Panc1 (cell line): ENCODE measurements at regions not wholly inside any gene's neighbourhood (a gene's known extent, or its start where the extent isn't known, plus 50 kb on each side); places are given as distances from the start of the nearest gene placed in this dataset.

Source experiments
- ATAC-seq: fragments of 200-7000 bp; cut with Tn5 transposase; 2 replicates; pipeline ENCODE4 v1.9.1; 2020; ENCODE audit warnings: mild to moderate bottlenecking, moderate library complexity
- BruUV-seq: library from RNA; stranded (reverse); fragments of 400-500 nt; replicated peaks from 2 replicates; lab custom pipeline; 2021; lab: Mats Ljungman, UMichigan
- CTCF ChIA-PET: fragments of 300-600 bp; sonication (Branson Sonifier 250); formaldehyde crosslinking; loops from one replicate; lab custom pipeline; 2022; ENCODE audit warnings: antibody characterized with exemption; lab: Charles Lee
- POLR2A ChIA-PET: fragments of 300-600 bp; sonication (Branson Sonifier 250); formaldehyde crosslinking; loops from one replicate; lab custom pipeline; 2022; ENCODE audit warnings: antibody characterized with exemption; lab: Charles Lee
- DNase-seq: peaks from one replicate; pipeline ENCODE4 v3.0.0-alpha.2; 2010; ENCODE audit warnings: low read depth, low spot score
- H3K27ac ChIP-seq: 2 replicates; pipeline ENCODE4 v1.5.1; 2011; ENCODE audit warnings: mild to moderate bottlenecking, low read length, inconsistent platforms
- H3K27me3 ChIP-seq: fragments of 200-500 bp; sonication (Bioruptor generic); 2 replicates; pipeline ENCODE4 v1.6.0; 2014; ENCODE audit warnings: low read length, inconsistent platforms; ENCODE audit not compliant: control insufficient read depth, insufficient read depth
- H3K36me3 ChIP-seq: fragments of 200-500 bp; sonication (Bioruptor generic); 2 replicates; pipeline ENCODE4 v1.5.1; 2014; ENCODE audit warnings: inconsistent platforms, mild to moderate bottlenecking, low read length, moderate library complexity; ENCODE audit not compliant: control insufficient read depth, insufficient read depth
- H3K4me1 ChIP-seq: 2 replicates; pipeline ENCODE4 v1.5.1; 2011; ENCODE audit warnings: inconsistent platforms, mild to moderate bottlenecking, low read length, moderate library complexity; ENCODE audit not compliant: control insufficient read depth, insufficient read depth
- H3K4me3 ChIP-seq, 2 experiments: 2 replicates each; pipeline ENCODE4 v1.5.1; 2011 to 2012; ENCODE audit warnings: low read depth in 2 of 2, low read length in 2 of 2, mild to moderate bottlenecking in 2 of 2, inconsistent platforms in 1 of 2, moderate library complexity in 1 of 2
- H3K9me3 ChIP-seq: fragments of 200-500 bp; sonication (Bioruptor generic); 2 replicates; pipeline ENCODE4 v1.5.1; 2014; ENCODE audit warnings: low read depth, mild to moderate bottlenecking, inconsistent platforms, low read length, moderate library complexity; ENCODE audit not compliant: control insufficient read depth, insufficient read depth
- POLR2AphosphoS5 ChIP-seq: IDR thresholded peaks from 2 replicates; pipeline ENCODE4 v1.6.1; 2012; ENCODE audit warnings: mild to moderate bottlenecking, low read depth, low read length, moderate library complexity
- REST ChIP-seq, 2 experiments: IDR thresholded peaks; 2 replicates each; pipeline ENCODE4 v1.6.1; 2011 to 2012; ENCODE audit warnings: low read depth in 2 of 2, control low read depth in 1 of 2, low read length in 1 of 2, mild to moderate bottlenecking in 1 of 2, moderate library complexity in 1 of 2; ENCODE audit not compliant: insufficient read depth in 1 of 2
- SIN3A ChIP-seq: IDR thresholded peaks from 2 replicates; pipeline ENCODE4 v1.6.1; 2012; ENCODE audit warnings: low read depth, mild to moderate bottlenecking, low read length, moderate library complexity, borderline replicate concordance; ENCODE audit not compliant: insufficient read depth
- TCF7L2 ChIP-seq: IDR thresholded peaks from 2 replicates; pipeline ENCODE4 v1.6.1; 2011; ENCODE audit warnings: mild to moderate bottlenecking, low read depth, low read length, inconsistent platforms
- in situ Hi-C: cut with HindIII; loops from 2 replicates; pipeline ENCODE4 v1.10.0; 2016; ENCODE audit warnings: low sequenced_read_pairs, low pct_unique_long_range_greater_than_20kb
- intact Hi-C: fragments of 100-400 bp; cut with micrococcal nuclease; formaldehyde crosslinking; loops from one replicate; pipeline ENCODE4 v1.10.0; 2022; ENCODE audit not compliant: unreplicated experiment
- TF ChIP-seq, protein P1 (sequence below): fragments of 450-650 bp; IDR thresholded peaks from 2 replicates; pipeline ENCODE4 v1.5.1; 2017; ENCODE audit warnings: mild to moderate bottlenecking

- no TSS peak for BruUV-seq
- ATAC-seq (no peak), DNase-seq (no peak)
- intact Hi-C loops: loop anchor here (5.0 to 10.0 kb wide), 2 partner anchors 192 to 281 kb away; no protein-coding TSS in a partner anchor
- in situ Hi-C loops: no loop called here
- no peak overlapping the region for H3K4me3 ChIP-seq
- peaks cover 27% of the 10 kb centered on the region for H3K4me1 ChIP-seq
- H3K27ac ChIP-seq: peak overlapping the region; percentile 89
- CTCF ChIA-PET: no interaction called here
- H3K36me3 ChIP-seq: no peaks in the 10 kb centered on the region
- H3K27me3 ChIP-seq: no peaks in the 10 kb centered on the region
- POLR2A ChIA-PET: interaction anchor here (0.7 kb wide), 1 partner anchor 94 kb away, joined by 3 read pairs; no protein-coding TSS in a partner anchor
- TF ChIP-seq POLR2AphosphoS5: no peak
- no peak for TF ChIP-seq REST (IDR thresholded peaks at IDR 0.05; ENCODE audit: insufficient read depth in 1 of 2, low read depth in 2 of 2, low read length in 1 of 2)
- TF ChIP-seq, protein P1, sequence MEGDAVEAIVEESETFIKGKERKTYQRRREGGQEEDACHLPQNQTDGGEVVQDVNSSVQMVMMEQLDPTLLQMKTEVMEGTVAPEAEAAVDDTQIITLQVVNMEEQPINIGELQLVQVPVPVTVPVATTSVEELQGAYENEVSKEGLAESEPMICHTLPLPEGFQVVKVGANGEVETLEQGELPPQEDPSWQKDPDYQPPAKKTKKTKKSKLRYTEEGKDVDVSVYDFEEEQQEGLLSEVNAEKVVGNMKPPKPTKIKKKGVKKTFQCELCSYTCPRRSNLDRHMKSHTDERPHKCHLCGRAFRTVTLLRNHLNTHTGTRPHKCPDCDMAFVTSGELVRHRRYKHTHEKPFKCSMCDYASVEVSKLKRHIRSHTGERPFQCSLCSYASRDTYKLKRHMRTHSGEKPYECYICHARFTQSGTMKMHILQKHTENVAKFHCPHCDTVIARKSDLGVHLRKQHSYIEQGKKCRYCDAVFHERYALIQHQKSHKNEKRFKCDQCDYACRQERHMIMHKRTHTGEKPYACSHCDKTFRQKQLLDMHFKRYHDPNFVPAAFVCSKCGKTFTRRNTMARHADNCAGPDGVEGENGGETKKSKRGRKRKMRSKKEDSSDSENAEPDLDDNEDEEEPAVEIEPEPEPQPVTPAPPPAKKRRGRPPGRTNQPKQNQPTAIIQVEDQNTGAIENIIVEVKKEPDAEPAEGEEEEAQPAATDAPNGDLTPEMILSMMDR: no peak
- no peaks in the 10 kb centered on the region for H3K9me3 ChIP-seq
These were observed 329.2 kb downstream of the DLEU7 start for GRCh38 chr13:50514249-50514648.

DNA sequence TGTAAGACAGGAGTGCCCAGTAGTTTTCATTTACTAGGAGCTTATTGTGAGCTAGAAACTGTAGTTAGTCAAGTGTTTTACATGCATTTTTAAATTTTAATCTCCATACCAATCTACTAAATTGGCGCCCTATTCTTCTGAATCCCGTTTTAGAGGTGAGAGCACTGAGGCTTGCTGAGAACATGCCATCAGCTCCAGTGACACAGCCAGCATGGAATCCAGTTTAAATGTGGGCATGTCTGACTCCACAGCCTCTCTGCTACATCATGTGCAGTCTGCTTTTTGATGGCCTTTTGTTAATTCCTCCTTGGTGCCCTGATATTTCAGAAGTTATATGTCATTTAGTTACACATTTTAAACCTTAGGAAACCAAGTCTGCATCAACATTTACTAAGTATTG, 325.4 kb downstream of the DLEU7 start:
- Histone ChIP-seq H3K4me3 (no peak overlapping the region), H3K4me1 (peaks cover 24% of the 10 kb centered on the region), H3K27ac (peak overlapping the region; percentile 66; the same call in 1 of the 2 replicates), H3K36me3 (no peaks in the 10 kb centered on the region), H3K9me3 (no peaks in the 10 kb centered on the region), H3K27me3 (no peaks in the 10 kb centered on the region)
- POLR2A ChIA-PET: no interaction called here
- intact Hi-C loops: loop anchor here (10.0 kb wide), 1 partner anchor 277 kb away; no protein-coding TSS in a partner anchor
- no peak for TF ChIP-seq POLR2AphosphoS5
- no peak for TF ChIP-seq SIN3A
- no peak for TF ChIP-seq TCF7L2
- TF ChIP-seq REST (IDR thresholded peaks at IDR 0.05; ENCODE audit: insufficient read depth in 1 of 2, low read depth in 2 of 2, low read length in 1 of 2): no peak
- TF ChIP-seq, protein P1: no peak
- in situ Hi-C loops: no loop called here
- ATAC-seq (no peak), DNase-seq (no peak)
- CTCF ChIA-PET: interaction anchor here (0.6 kb wide), 1 partner anchor 278 kb away, joined by 8 read pairs; no protein-coding TSS in a partner anchor
- BruUV-seq: no TSS peak
